ENCODE measurements at regions not wholly inside any gene's neighbourhood (a gene's known extent, or its start where the extent isn't known, plus 50 kb on each side); places are given as distances from the start of the nearest gene placed in this dataset.
A peak's percentile ranks its signal among the peaks of the same experiment; 100 is the strongest.
"Not testable (repeated sequence)": the region's sequence is repeated elsewhere in the genome, so short reads cannot be mapped to it uniquely, and the experiment has no call there.

DNA sequence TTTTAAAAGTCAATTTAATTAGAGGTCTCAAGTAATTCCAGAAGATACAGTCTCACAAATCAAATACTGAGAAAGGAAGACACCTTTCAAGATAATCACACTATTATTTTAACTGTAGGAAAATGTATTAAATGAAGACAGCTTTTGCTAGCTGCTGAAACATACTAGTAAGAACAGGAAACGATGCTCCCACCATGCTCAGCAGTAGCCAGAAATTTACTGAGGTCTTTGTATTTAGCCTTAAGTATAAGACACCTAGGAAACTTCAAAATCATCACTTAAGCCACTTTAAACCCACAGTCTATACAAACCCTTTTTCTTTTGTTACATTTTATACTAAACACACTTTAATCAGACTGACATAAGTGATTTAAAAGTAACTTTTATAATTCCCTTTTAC, 72.7 kb upstream of the NPIPB12 start:
- H3K9me3 ChIP-seq (ENCODE audit: control insufficient read depth, low read length); H3K4me3 ChIP-seq (ENCODE audit: low read length); H3K4me1 ChIP-seq (ENCODE audit: control insufficient read depth, insufficient read depth, low read length); ATAC-seq; H3K27me3 ChIP-seq (ENCODE audit: control insufficient read depth, insufficient read depth); DNase-seq; intact Hi-C loops (cut with DNase I); H3K27ac ChIP-seq (ENCODE audit: low read length): not testable (repeated sequence)
- 38% methylated on average over 1 of the region's 1 CpG for WGBS

DNA sequence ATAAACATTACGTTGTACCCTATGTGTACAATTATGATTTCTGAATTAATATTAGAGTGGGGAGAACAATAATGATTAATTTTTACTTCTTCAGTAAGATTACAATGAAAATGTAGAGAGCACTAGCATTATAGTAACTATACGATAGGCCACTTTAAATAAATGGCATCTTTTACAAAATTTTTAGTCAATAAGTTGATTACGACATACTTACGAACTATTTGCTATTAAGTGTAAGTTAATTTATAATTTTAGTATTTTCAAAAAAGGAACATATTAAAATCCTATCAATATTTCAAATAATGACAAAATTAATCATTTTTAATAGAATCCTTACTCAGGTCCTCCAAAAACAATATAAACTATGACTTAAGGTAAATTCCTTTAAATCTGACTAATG, 75.6 kb upstream of the NPIPB12 start:
- intact Hi-C loops (cut with DNase I); H3K9me3 ChIP-seq (ENCODE audit: control insufficient read depth, low read length); ATAC-seq; H3K4me3 ChIP-seq (ENCODE audit: low read length); H3K4me1 ChIP-seq (ENCODE audit: control insufficient read depth, insufficient read depth, low read length); DNase-seq; H3K27me3 ChIP-seq (ENCODE audit: control insufficient read depth, insufficient read depth); H3K27ac ChIP-seq (ENCODE audit: low read length): not testable (repeated sequence)
- WGBS = 91% methylated on average over 4 of the region's 4 CpGs

DNA sequence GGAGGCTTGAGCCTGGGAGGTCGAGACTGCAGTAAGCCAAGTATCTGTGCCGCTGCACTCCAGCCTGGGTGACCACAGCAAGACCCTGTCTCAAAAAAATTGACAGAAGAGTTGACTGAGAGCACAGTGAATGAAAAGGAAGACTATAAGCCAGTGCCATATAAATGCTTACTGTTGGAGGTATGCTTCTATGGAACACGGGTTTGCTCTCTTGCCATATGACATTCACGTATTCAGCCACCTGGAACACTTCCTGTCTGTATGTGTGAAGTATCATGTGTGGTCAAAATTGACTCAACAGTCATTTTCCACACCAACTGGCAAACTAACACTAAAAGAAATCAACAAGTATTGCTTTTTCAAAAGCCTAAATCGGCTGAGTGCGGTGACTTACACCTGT, 71.1 kb upstream of the SPN start:
- WGBS = 80% methylated on average over 4 of the region's 6 CpGs
- H3K4me1 ChIP-seq (ENCODE audit: control insufficient read depth, insufficient read depth, low read length); DNase-seq; H3K27ac ChIP-seq (ENCODE audit: low read length); intact Hi-C loops (cut with DNase I); H3K27me3 ChIP-seq (ENCODE audit: control insufficient read depth, insufficient read depth); H3K9me3 ChIP-seq (ENCODE audit: control insufficient read depth, low read length); ATAC-seq; H3K4me3 ChIP-seq (ENCODE audit: low read length): not testable (repeated sequence)

DNA sequence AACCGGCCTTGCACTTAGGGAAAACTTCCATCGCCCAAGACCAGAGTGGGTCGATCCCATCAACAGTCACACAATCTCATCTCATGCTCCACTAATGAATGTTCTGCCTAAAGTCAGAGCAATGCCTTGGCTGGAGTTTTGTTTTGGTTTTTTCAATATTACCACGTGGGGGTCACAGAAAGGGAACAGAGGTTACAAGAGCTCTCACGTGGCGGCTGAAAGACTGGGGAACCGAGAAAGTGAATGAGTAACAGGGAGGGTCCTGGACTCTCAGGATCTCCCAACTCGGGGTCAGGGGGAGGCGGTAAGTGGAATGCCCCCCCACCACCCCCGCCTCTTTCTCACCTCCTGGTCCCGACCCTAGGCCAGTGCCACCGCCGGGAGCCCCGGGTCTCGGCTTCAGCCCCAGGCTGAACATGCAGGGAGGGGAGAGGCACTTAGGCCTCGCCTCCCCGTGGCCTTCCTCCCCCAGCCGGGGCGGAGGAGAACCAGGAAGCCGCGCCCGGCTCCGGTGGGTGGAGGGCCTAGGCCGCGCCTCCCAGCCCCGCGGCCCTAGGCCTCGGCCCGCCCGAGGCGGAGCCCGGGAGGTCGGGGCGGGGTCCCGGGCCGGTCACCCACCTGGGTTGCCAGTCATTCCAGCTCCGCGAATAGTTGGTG, 68.7 kb upstream of the SPN start:
- H3K4me3 ChIP-seq (ENCODE audit: low read length) = peak overlapping the region; percentile 37
- ATAC-seq (peak; percentile 90 to 91), DNase-seq (peak; percentile 68 to 92 (median 85))
- peak overlapping the region; percentile 57 for H3K27ac ChIP-seq (ENCODE audit: low read length)
- WGBS = 0% methylated on average over 16 of the region's 38 CpGs
- H3K4me1 ChIP-seq (ENCODE audit: control insufficient read depth, insufficient read depth, low read length); H3K27me3 ChIP-seq (ENCODE audit: control insufficient read depth, insufficient read depth); intact Hi-C loops (cut with DNase I); H3K9me3 ChIP-seq (ENCODE audit: control insufficient read depth, low read length): not testable (repeated sequence)

DNA sequence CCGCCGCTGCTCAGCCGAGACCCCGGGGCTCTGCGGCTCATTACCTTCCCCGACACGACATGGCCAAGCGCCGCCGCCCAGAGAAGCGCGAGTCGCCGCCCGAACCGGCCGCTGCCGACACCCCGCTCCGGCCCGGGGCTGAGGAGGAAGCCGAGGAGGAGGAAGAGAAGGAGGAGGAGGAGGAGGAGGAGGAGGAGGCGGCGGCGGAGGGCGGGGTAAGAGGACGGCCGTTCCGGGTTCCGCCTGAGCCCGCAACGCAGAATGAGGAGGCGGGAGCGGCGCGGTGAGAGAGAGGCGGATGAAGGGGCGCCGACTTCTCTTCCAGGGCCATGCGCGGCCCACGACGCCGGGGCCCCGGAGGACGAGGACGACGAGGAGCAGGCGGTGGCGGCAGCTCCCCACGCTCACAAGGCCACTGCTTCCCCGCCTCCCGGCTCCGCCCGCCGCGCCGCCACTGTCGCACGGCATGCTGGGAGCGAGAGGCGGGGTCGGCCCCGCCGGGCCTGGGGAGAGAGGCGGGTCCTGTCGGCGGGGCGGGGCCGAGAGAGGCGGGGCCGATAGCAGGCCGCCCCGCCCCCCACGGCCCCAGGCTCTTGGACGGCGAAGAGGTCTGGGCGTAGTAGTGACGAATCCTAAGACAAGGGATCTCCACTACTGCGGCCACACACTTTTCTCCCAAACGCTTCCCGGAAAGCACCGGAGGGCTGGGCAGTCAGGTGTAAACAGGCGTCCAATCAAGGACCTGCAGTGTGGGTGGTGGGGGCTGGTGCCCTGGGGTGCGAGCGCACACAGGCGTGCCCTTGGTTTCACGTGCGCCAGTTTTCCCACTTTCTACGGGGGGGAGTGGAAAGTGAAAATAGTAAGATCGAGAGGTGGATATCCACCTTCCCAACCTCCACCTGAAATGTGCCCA, 67.9 kb upstream of the SPN start:
- DNase-seq (peak; percentile 92 to 97 (median 97)), ATAC-seq (peak; percentile 98)
- under 1% methylated on average over 91 of the region's 91 CpGs for WGBS
- H3K9me3 ChIP-seq (ENCODE audit: control insufficient read depth, low read length); intact Hi-C loops (cut with DNase I); H3K4me1 ChIP-seq (ENCODE audit: control insufficient read depth, insufficient read depth, low read length); H3K27me3 ChIP-seq (ENCODE audit: control insufficient read depth, insufficient read depth): not testable (repeated sequence)
- H3K27ac ChIP-seq (ENCODE audit: low read length) = peak overlapping the region; percentile 95
- H3K4me3 ChIP-seq (ENCODE audit: low read length) = peak overlapping the region; percentile 47

DNA sequence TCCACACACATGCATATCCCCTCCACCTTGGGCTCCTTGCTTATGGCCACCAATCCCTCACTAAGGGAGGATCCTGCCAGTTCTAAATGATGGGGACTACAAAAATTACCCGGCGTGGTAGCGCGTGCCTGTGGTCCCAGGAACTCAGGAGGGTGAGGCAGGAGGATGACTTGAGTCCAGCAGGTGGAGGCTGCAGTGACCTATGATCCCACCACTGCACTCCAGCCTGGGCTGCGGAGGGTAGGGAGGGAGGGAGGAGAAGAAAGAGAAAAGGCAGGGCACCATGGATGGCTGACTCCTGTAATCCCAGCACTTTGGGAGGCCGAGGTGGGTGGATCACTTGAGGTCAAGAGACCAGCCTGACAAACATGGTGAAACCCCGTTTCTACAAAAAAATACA, 66.0 kb upstream of the SPN start:
- intact Hi-C loops (cut with DNase I); H3K4me3 ChIP-seq (ENCODE audit: low read length); H3K27me3 ChIP-seq (ENCODE audit: control insufficient read depth, insufficient read depth); H3K27ac ChIP-seq (ENCODE audit: low read length); ATAC-seq; DNase-seq; H3K4me1 ChIP-seq (ENCODE audit: control insufficient read depth, insufficient read depth, low read length); H3K9me3 ChIP-seq (ENCODE audit: control insufficient read depth, low read length): not testable (repeated sequence)
- WGBS = 93% methylated on average over 7 of the region's 7 CpGs

DNA sequence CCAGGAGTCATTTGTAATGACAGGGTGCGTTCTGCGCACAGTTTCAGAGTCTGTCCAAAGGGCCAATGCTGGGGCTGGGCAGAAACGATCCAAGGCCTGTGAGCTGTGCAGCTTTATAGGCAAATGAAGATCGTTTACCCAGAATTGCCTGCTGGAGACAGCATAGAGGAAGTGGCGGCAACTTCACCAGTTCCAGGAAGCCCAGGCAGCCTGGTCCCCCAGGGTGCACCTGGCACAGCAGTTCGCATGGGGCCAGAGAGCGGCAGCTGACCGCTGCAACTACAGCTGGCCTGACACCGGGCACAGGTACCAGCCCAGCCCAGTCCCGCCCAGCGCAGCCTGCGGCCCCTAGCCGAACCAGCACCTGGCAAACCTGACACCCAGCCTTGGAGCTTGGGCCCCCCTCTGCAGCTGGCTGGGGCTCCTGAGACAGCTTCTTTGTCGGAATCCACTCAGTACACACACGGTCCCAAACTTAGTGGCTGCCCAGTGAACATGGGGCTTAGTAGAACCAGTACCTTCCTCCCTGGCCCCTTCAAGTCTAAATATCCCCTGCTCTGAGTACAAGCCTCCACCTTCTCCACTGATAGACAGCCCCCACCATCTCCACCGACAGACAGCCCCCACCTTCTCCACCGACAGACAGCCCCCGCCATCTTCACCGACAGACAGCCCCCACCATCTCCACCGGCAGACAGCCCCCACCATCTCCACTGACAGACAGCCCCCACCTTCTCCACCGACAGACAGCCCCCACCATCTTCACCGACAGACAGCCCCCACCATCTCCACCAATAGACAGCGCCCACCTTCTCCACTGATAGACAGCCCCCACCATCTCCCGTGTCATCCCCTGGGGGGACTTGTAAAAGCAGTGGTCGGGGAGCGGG, 62.7 kb upstream of the SPN start:
- H3K4me1 ChIP-seq (ENCODE audit: control insufficient read depth, insufficient read depth, low read length); H3K27me3 ChIP-seq (ENCODE audit: control insufficient read depth, insufficient read depth); intact Hi-C loops (cut with DNase I); H3K27ac ChIP-seq (ENCODE audit: low read length); ATAC-seq; H3K4me3 ChIP-seq (ENCODE audit: low read length); H3K9me3 ChIP-seq (ENCODE audit: control insufficient read depth, low read length): not testable (repeated sequence)
- WGBS = 67% methylated on average over 26 of the region's 26 CpGs
- peak in 2 of 3 donors; percentile 65 to 69 for DNase-seq

DNA sequence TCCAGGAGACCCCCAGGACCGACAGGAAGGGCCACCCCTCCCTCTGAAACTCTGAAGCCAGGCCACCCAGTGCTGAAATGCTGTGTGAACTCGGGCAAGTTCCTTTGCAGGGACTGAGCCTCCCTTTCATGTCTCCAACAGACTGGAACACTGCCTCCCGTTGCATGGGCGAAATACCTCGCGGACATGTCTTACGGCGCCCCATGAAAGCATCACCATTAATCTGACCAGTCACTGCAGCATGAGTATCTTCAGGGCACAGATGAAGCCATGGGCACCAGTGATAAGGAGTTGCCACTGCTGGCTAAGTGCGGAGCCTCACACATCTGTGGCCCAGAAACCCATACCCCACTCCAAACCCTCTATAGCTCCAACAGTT, 60.8 kb upstream of the SPN start:
- 71% methylated on average over 9 of the region's 9 CpGs for WGBS
- H3K9me3 ChIP-seq (ENCODE audit: control insufficient read depth, low read length); intact Hi-C loops (cut with DNase I); DNase-seq; H3K4me1 ChIP-seq (ENCODE audit: control insufficient read depth, insufficient read depth, low read length); ATAC-seq; H3K27me3 ChIP-seq (ENCODE audit: control insufficient read depth, insufficient read depth); H3K4me3 ChIP-seq (ENCODE audit: low read length): not testable (repeated sequence)
- peak overlapping the region; percentile 70 for H3K27ac ChIP-seq (ENCODE audit: low read length)

DNA sequence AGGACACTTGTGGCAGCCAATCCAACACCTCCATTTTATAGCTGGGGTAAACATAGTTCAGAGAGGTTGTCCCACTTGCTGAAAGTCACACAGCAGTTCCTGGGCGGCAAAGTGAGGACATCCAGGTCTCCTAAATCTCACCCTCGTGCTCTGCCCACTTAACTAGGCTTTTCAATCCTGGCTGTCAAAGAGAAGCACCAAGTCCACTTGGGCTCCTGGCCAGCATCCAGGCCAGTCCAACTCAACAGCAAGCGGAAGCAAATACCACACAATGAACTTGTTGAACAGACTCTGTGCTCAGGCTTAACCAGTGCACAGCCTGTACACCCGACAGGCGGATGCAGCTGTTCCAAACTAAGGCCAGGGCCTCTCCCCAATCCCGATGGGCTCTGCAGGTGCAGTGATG, 60.4 kb upstream of the SPN start:
- H3K4me1 ChIP-seq (ENCODE audit: control insufficient read depth, insufficient read depth, low read length); intact Hi-C loops (cut with DNase I); DNase-seq; H3K9me3 ChIP-seq (ENCODE audit: control insufficient read depth, low read length); H3K27me3 ChIP-seq (ENCODE audit: control insufficient read depth, insufficient read depth); H3K4me3 ChIP-seq (ENCODE audit: low read length): not testable (repeated sequence)
- WGBS = 69% methylated on average over 6 of the region's 6 CpGs
- H3K27ac ChIP-seq (ENCODE audit: low read length) = peak overlapping the region; percentile 70
- ATAC-seq = peak in 1 of 2 donors; percentile 10

DNA sequence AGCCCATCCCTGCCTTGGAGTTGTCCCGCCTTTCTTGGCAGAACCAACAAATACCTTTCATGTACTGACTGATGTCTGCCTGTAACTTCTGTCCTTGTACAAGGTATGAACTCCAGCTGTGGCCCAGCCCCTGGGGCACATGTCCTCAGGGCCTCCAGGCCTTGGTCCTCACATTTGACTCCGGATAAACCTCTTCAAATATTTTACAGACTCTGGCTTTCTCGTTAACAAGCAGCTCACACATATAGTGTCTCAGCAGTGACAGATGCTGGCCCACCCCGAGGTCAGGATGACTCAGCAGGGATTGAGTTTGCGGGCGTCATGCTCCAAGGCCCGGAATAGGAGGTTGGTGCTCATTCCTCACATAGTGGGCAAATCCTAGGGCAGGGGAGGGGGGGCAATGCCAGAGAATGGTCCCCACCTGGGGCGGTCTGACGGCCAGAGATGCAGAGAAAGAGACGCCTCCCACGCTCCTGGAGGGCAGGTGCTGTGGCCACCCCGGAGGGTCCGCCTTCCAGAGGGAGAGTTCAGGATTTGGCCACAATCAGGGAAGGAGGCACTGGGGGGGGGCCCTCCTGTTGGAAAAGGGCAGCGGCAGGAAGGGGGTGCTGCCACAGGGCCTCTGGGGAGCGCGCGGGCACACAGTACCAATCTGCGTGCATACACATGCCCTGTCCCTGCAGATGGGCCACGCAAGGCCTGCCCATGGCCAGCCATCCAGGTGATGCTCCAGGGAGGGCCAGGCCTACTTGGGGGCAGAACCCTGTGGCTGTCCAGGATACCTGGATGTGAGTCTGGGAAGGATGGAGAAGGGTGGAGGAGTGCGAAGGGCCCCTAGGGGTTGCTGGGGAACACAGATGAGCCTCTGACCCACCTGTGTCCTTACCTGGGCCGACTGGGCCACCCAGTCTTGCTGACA, 58.2 kb upstream of the SPN start:
- H3K27me3 ChIP-seq (ENCODE audit: control insufficient read depth, insufficient read depth); H3K4me1 ChIP-seq (ENCODE audit: control insufficient read depth, insufficient read depth, low read length); H3K27ac ChIP-seq (ENCODE audit: low read length); H3K4me3 ChIP-seq (ENCODE audit: low read length); H3K9me3 ChIP-seq (ENCODE audit: control insufficient read depth, low read length); intact Hi-C loops (cut with DNase I): not testable (repeated sequence)
- 72% methylated on average over 21 of the region's 21 CpGs for WGBS
- DNase-seq (peak; percentile 51 to 76 (median 69)), ATAC-seq (peak in 1 of 2 donors; percentile 47)

All from right cardiac atrium (tissue), 5 donors.